HPDE6-E6E7 (cell line): ENCODE measurements at regions not wholly inside any gene's neighbourhood (a gene's known extent, or its start where the extent isn't known, plus 50 kb on each side); places are given as distances from the start of the nearest gene placed in this dataset.
"Not testable (repeated sequence)": the region's sequence is repeated elsewhere in the genome, so short reads cannot be mapped to it uniquely, and the experiment has no call there.

Experiments used
- DNase-seq: peaks from one replicate; pipeline ENCODE4 v3.0.0; 2011; ENCODE audit warnings: missing footprints; ENCODE audit errors: extremely low spot score

DNA sequence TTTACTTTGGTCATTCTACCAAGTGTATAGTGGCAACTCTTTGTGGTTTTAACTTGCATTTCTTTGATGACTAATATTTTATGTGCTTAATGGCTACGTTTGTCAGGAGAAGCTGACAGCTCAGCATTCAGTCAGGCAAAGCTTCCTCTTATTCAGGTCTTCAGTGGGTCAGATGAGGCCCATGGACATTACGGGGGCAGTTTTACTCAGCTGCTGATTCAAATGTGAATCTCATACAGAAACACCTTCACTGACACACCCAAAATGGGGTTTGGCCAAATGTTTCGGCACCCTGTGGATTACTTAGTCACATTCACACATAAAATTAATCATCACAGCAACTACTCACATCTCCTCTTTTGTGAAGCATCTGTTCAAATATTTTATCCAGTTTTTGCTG lies 104.9 kb upstream of the PLD5 start:
- DNase-seq: peak; percentile 10

DNA sequence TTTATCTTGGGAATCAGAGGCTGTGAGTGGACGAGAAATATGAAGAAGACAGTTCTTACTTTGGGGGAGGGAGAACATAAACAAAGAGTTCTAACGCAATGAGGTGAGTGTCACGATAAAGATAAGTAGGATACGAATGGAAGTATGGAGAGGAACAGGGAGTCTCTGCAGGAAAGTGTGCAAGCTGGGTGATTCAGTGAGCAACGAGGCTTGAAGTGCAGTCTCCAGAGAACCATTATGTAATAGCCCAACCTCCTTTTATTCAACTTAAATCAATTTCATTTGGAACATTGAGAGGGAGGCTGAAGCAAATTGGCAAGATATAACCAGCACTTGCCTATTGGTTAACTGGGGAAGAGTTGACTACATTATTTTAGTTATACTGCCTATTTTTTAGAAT lies 99.3 kb upstream of the PLD5 start:
- DNase-seq: no peak

DNA sequence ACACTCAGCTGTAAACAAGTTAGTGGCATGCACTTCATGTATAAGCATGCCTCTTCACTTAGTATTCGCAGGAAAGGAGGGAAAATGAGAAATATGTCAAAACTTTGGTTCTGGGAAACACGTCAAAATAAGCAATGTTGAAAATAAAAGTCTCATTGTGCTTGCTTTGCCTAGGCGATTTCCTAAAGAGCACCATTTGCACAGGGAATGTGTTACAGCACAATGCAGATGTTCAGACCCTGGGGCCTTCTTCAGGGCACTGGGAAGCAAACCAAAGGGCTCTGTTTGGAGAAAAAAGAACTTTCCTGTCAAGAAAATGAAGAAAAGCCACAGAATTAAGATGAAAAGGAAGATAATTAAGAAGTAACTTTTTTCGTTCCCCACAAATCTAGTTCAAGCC lies 98.6 kb upstream of the PLD5 start:
- no peak for DNase-seq

DNA sequence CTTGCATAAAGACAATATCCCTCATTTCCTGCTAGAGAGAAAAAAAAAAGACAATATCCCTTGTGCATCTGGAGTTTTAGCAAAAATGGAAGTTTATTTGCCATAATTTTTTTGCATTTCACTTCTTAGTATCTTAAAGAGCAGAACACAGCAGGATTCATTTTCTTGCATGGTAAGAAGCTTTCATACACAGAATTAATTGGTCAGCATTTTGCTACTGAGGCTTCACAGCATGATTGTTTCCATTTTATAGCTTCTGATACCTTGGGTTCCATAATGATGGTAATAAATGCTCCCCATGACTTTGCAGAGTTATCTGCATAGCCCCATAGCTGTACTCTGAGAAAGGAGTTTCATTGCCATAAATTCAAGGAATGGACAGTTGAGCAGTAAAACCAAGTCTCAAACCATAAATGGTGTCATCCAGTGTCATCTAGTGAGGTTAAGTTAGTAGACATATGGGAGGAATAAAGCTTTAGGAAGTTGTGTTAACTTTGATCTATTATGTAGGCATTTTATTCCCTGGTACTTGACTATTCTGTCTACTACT lies 88.8 kb upstream of the PLD5 start:
- no peak for DNase-seq

DNA sequence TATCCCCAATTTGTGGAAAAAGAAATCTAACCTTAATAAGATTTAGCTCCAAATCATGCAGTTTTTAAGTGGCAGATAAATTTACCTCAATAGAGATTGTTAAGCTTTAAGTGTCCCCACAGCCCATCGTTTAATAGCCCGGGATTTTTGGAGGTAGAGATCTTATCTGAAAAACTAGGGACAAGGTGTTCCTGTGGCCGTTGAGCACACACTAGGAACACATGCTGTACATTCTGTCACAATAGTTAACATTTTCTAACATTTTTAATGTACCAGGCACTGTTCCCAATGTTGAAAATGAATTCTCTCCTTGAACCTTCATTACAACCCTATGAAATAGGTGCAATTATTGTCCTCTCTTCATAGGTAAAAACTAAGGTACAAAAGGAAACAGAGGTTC lies 85.7 kb upstream of the PLD5 start:
- no peak for DNase-seq

DNA sequence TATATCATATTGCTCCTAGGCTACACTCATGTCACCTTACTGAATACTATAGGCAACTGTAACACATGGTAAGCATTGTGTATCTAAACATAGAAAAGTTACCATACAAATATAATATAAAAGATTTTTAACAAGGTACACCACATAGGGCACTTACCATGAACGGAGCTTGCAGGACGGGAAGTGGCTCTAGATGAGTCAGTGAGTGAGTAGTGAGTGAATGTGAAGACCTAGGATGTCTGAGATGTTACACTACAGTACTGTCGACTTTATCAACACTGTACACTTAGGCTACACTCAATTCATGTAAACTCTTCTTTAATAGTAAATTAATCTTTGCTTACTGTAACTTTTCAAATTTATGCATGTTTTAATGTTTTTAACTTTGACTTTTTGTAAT lies 81.0 kb upstream of the PLD5 start:
- no peak for DNase-seq

DNA sequence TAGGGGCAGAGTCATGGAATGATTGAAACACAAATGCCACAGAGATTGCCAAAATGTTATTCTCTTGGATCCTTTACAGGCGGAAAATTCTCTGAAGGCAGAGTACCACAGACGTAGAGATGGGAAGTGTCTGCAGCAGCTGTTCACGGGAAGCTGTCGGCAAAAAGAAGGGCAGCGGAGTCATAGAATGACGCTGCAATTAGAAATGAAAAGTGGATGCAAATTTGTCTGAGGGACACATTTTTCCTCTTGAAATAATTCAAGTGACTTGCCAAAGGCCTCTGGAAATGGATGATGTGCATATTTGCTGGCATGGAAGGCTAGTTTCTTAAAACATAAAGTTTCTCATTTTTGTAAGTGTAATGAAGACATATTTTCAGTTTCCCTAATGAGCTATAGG lies 77.5 kb upstream of the PLD5 start:
- DNase-seq: no peak

DNA sequence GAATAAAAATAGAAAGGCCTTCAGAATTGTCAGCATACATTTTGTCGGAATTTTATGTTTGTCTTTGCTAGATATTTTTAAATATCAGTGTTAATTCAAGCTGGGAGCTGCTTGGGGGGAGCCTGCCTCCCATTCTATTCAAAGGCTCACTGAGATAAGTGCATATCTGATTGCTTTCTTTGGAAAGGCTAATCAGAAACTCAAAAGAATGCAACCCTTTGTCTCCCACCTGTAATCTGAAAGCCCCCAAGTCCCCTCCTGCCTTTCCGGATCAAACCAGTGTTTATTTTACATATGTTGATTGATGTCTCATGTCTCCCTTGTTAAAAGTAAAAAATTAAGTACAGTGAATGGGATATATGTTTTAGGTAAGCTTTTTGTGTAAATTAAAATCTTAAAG lies 69.3 kb upstream of the PLD5 start:
- not testable (repeated sequence) for DNase-seq

DNA sequence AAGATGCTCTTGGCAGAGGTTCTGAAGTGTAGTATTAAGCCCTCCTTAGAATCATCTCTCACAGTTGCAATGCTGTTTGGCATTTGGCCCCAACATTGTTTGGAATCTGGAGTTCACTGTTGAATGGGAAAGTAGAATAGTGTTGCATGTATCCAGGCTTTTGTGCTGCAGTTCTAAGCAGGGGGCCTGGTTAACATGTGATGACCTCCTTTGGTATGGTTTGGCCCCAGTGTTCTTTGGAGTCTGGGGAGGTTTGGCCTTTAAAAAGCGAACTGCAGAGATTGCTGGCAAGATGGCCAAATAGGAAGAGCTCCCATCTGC lies 61.8 kb upstream of the PLD5 start:
- DNase-seq: no peak

DNA sequence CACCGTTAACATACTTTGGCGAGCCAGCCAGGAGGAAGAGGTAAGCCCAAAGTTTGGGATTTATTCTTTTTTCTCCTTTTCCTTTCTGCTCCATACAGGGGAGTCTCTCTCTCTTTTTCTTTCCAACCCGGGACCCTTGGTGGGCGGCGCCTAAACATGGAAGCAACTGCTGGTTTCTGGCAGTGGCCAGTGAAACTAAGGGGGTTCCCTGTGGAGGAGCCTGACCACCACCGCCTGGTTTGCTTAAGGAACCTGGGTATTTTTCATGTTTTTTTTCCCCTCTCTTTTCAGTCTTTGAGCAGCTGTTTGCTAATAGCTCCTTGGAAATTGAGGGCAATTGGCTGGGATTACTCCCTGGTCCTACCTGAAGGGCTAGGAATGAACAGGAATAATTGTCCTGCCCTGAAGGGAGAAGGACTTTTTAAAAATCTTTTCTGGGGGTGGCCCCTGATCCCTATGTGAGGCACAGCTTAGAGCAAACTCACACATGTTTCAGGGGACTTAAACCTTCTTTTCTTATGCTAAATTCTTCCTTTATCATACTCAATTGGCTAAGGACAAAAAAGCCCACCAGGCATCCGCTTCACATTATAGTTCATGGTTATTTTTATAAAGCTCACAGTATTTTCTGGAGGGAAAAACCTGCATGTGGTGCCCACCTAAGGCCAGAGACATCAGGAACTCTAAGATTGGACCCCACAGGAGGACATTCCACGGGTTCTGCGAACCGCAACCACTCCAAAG lies 61.3 kb upstream of the PLD5 start:
- no peak for DNase-seq

DNA sequence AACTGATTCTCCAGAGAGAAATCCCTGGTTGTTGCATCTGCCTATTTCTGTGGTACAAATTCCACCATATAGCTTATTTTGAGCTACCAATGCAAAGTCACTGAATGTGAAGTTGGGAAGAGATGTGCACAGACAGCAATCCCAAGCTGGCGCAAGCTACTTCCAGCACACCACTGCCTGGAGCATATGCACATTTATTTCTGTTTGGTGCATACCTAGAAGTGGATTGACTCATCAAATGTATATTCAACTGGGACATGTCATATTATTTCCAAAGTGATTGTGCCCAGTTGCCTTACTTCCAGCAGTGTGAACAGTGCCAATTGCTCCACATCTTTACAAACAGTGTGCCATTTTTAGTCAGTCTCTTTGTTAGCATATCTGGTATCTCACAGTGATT lies 58.2 kb upstream of the PLD5 start:
- no peak for DNase-seq

DNA sequence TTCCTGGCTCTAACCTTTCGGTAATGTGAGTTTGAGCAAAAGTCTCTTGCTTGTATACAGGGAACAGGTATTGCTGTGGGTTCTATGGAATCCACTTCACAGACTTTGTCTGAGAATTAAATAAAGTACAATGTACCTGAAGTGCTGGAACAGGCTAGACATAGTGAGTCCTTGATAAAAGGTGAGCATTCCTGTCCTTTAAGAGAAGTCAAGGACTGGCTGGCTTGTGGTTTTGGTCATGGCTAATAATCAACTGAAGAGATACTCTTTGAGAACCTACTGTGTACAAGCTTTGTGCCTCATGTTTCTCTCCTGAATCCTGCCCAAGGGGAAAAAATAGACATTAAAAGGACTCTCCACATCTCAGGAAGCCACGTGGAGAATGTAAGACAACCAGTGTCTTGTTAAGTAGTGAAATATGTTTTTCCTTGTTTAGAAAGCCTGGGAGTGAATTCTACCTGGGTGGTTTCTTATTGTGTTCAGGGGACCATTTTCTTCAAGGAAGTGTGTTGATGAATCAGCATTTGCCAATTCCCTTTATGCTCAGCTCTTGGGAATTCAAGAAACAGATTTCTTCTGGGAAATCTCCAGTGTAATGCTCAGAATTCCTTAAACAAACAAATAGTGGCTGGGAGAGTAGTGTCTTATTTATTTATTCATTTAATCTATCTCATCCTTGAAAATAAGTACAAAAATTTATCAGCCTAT lies 55.2 kb upstream of the PLD5 start:
- no peak for DNase-seq
